HEK293T (cell line): ENCODE measurements at regions not wholly inside any gene's neighbourhood (a gene's known extent, or its start where the extent isn't known, plus 50 kb on each side); places are given as distances from the start of the nearest gene placed in this dataset.
"Not testable (repeated sequence)": the region's sequence is repeated elsewhere in the genome, so short reads cannot be mapped to it uniquely, and the experiment has no call there.

Source experiments
- CTCF ChIA-PET: fragments of 350-600 bp; formaldehyde crosslinking; extraction: SDS; loops from one replicate; lab custom pipeline; 2021; ENCODE audit warnings: antibody characterized with exemption, inconsistent platforms; lab: Yijun Ruan, JAX
- POLR2A ChIA-PET: fragments of 350-600 bp; formaldehyde crosslinking; extraction: SDS; loops from one replicate; lab custom pipeline; 2020; ENCODE audit warnings: antibody characterized with exemption, inconsistent platforms; lab: Yijun Ruan, JAX
- DNase-seq: peaks from one replicate; pipeline ENCODE4 v3.0.0; 2012; ENCODE audit warnings: mixed read lengths; ENCODE audit errors: extremely low spot score
- ZNF384 ChIP-seq: fragments of 450-650 bp; IDR thresholded peaks from 2 replicates; pipeline ENCODE4 v1.6.1; 2016

GRCh38 chr2:131858197-131858596 lies 303.6 kb downstream of the ANKRD30BL start:
- CTCF ChIA-PET, POLR2A ChIA-PET, DNase-seq: not testable (repeated sequence)
- peak; percentile 69 for TF ChIP-seq ZNF384
